ENCODE measurements at regions not wholly inside any gene's neighbourhood (a gene's known extent, or its start where the extent isn't known, plus 50 kb on each side); places are given as distances from the start of the nearest gene placed in this dataset.

DNA sequence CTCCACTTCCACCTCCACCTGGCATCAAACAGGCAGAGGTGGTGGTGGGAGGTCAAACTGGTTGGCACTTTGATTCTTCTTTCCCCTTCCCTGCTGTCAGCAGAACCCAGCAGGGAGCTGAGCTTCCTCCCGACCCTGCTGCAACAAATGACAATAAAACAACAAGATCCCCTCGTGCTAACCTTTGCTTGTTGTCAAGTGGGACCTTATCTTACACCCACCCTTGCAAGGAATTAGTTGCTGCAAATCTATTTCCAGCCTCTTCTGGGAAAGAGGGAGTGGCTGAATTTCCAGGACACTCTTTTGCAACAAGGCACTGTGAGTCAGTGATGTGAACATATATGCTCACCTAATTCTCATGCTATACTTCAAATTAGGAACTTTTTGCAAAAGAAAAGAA is 655.1 kb downstream of the DSC3 start:
- TF ChIP-seq, protein P1, sequence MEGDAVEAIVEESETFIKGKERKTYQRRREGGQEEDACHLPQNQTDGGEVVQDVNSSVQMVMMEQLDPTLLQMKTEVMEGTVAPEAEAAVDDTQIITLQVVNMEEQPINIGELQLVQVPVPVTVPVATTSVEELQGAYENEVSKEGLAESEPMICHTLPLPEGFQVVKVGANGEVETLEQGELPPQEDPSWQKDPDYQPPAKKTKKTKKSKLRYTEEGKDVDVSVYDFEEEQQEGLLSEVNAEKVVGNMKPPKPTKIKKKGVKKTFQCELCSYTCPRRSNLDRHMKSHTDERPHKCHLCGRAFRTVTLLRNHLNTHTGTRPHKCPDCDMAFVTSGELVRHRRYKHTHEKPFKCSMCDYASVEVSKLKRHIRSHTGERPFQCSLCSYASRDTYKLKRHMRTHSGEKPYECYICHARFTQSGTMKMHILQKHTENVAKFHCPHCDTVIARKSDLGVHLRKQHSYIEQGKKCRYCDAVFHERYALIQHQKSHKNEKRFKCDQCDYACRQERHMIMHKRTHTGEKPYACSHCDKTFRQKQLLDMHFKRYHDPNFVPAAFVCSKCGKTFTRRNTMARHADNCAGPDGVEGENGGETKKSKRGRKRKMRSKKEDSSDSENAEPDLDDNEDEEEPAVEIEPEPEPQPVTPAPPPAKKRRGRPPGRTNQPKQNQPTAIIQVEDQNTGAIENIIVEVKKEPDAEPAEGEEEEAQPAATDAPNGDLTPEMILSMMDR (IDR thresholded peaks at IDR 0.05), result no peak
- no peak for TF ChIP-seq POLR2A (IDR thresholded peaks at IDR 0.05)

All from uterus (tissue), 2 donors.